ENCODE measurements at regions not wholly inside any gene's neighbourhood (a gene's known extent, or its start where the extent isn't known, plus 50 kb on each side); places are given as distances from the start of the nearest gene placed in this dataset.

- Histone ChIP-seq H3K4me3 (replicated peaks in 1 of 3; ENCODE audit: insufficient read depth in 1 of 3, low read depth in 1 of 3, low read length in 3 of 3) (no peak overlapping the region), H3K9ac (replicated peaks; ENCODE audit: extremely low read depth, insufficient read depth, low read length) (no peak overlapping the region), H3K27ac (ENCODE audit: insufficient read depth, low read depth, low read length) (no peak overlapping the region), H2AFZ (ENCODE audit: low read depth, low read length) (no peak overlapping the region), H3K79me2 (ENCODE audit: control insufficient read depth, insufficient read depth, low read length) (no peaks in the 10 kb centered on the region), H3K4me2 (ENCODE audit: insufficient read depth, low read length) (no peak overlapping the region), H3K36me3 (ENCODE audit: control insufficient read depth in 2 of 2, extremely low read depth in 1 of 2, insufficient read depth in 2 of 2, low read length in 2 of 2) (no peaks in the 10 kb centered on the region), H4K20me1 (replicated peaks; ENCODE audit: control insufficient read depth, extremely low read depth, insufficient read depth, low read length) (no peaks in the 10 kb centered on the region), H3K4me1 (ENCODE audit: control insufficient read depth, extremely low read depth, insufficient read depth, low read length) (peaks cover 15% of the 10 kb centered on the region), H3K27me3 (ENCODE audit: control insufficient read depth in 2 of 2, insufficient read depth in 2 of 2, low read length in 2 of 2) (no peaks in the 10 kb centered on the region), H3K9me3 (replicated peaks; ENCODE audit: control insufficient read depth, insufficient read depth, low read length) (no peaks in the 10 kb centered on the region), H3K9me1 (replicated peaks; ENCODE audit: control insufficient read depth, extremely low read depth, insufficient read depth, low read length) (no peaks in the 10 kb centered on the region)
- ChIA-PET POLR2A (no interaction called here), CTCF (no interaction called here)
- no TSS peak for BruUV-seq (replicated peaks)
- dilution Hi-C loops (cut with MboI; ENCODE audit: extremely low pct_ligation_motif_present, low sequenced_read_pairs) (no loop called here), intact Hi-C loops (cut with micrococcal nuclease) (loop anchor here (5.0 kb wide), 1 partner anchor 138 kb away; the partner anchor contains the start of gene ZNF608)
- FAIRE-seq (no peak), DNase-seq (ENCODE audit: low read depth, low spot score) (no peak)
- TF ChIP-seq EZH2 (IDR thresholded peaks at IDR 0.05; ENCODE audit: borderline replicate concordance, low read depth, low read length, severe bottlenecking) = no peak
Observed at GRCh38 chr5:124885490-124885889, 139.1 kb upstream of the ZNF608 start.

- no peak for FAIRE-seq
- DNase-seq (ENCODE audit: low read depth, low spot score) = no peak
- no TSS peak for BruUV-seq (replicated peaks)
- Histone ChIP-seq H3K4me2 (ENCODE audit: insufficient read depth, low read length) (no peak overlapping the region), H3K36me3 (ENCODE audit: control insufficient read depth in 2 of 2, extremely low read depth in 1 of 2, insufficient read depth in 2 of 2, low read length in 2 of 2) (no peaks in the 10 kb centered on the region), H4K20me1 (replicated peaks; ENCODE audit: control insufficient read depth, extremely low read depth, insufficient read depth, low read length) (no peaks in the 10 kb centered on the region), H3K79me2 (ENCODE audit: control insufficient read depth, insufficient read depth, low read length) (no peaks in the 10 kb centered on the region), H3K9me1 (replicated peaks; ENCODE audit: control insufficient read depth, extremely low read depth, insufficient read depth, low read length) (no peaks in the 10 kb centered on the region), H3K9ac (replicated peaks; ENCODE audit: extremely low read depth, insufficient read depth, low read length) (no peak overlapping the region), H3K27ac (ENCODE audit: insufficient read depth, low read depth, low read length) (no peak overlapping the region), H3K4me1 (ENCODE audit: control insufficient read depth, extremely low read depth, insufficient read depth, low read length) (peaks cover 15% of the 10 kb centered on the region), H2AFZ (ENCODE audit: low read depth, low read length) (no peak overlapping the region), H3K9me3 (replicated peaks; ENCODE audit: control insufficient read depth, insufficient read depth, low read length) (no peaks in the 10 kb centered on the region), H3K27me3 (ENCODE audit: control insufficient read depth in 2 of 2, insufficient read depth in 2 of 2, low read length in 2 of 2) (no peaks in the 10 kb centered on the region), H3K4me3 (replicated peaks in 1 of 3; ENCODE audit: insufficient read depth in 1 of 3, low read depth in 1 of 3, low read length in 3 of 3) (no peak overlapping the region)
- ChIA-PET POLR2A (no interaction called here), CTCF (interaction anchor here (1.5 kb wide), 1 partner anchor 12 kb away, joined by 3 read pairs; no protein-coding TSS in a partner anchor)
- intact Hi-C loops (cut with micrococcal nuclease) (loop anchor here (5.0 kb wide), 1 partner anchor 140 kb away; the partner anchor contains the start of gene ZNF608), dilution Hi-C loops (cut with MboI; ENCODE audit: extremely low pct_ligation_motif_present, low sequenced_read_pairs) (no loop called here)
- TF ChIP-seq JUN (IDR thresholded peaks at IDR 0.05; ENCODE audit: borderline replicate concordance, insufficient read depth, insufficient read length, low read depth) = no peak
- TF ChIP-seq FOS (IDR thresholded peaks at IDR 0.05; ENCODE audit: borderline replicate concordance, insufficient read depth, low read length) = no peak
- TF ChIP-seq MYC (IDR thresholded peaks at IDR 0.05; ENCODE audit: low read depth, low read length) = no peak
- no peak for TF ChIP-seq GATA2 (IDR thresholded peaks at IDR 0.05; ENCODE audit: insufficient read depth, insufficient read length, low read depth, low read length)
- TF ChIP-seq POLR2A (IDR thresholded peaks at IDR 0.05; ENCODE audit: low read depth, low read length) = no peak
- TF ChIP-seq POLR2AphosphoS5 (IDR thresholded peaks at IDR 0.05; ENCODE audit: insufficient read depth, low read depth, low read length) = no peak
- TF ChIP-seq MAX (IDR thresholded peaks at IDR 0.05; ENCODE audit: insufficient read depth, insufficient read length) = no peak
- TF ChIP-seq EZH2 (IDR thresholded peaks at IDR 0.05; ENCODE audit: borderline replicate concordance, low read depth, low read length, severe bottlenecking) = no peak
- TF ChIP-seq CTCF (IDR thresholded peaks at IDR 0.05; ENCODE audit: extremely low read depth in 1 of 2, insufficient read depth in 1 of 2, low read depth in 1 of 2, low read length in 2 of 2) = no peak
Observed at GRCh38 chr5:124887223-124887622, 140.8 kb upstream of the ZNF608 start.

All from endothelial cell of umbilical vein (primary cell).